Transverse colon (tissue), 4 donors: ENCODE measurements at regions not wholly inside any gene's neighbourhood (a gene's known extent, or its start where the extent isn't known, plus 50 kb on each side); places are given as distances from the start of the nearest gene placed in this dataset.

Experiments used
- POLR2A ChIP-seq: fragments of 450-650 bp; IDR thresholded peaks from one replicate; pipeline ENCODE4 v1.6.1; 2016; ENCODE audit warnings: antibody characterized with exemption, mild to moderate bottlenecking, moderate library complexity
- POLR2AphosphoS5 ChIP-seq, 3 donors: sonication (generic); formaldehyde crosslinking; IDR thresholded peaks; one replicate each; pipeline ENCODE4 v1.6.1; 2016; ENCODE audit warnings: antibody characterized with exemption in 3 of 3
- TF ChIP-seq, protein P1 (sequence below), 5 experiments: fragments of 200-600 bp in 3 of 5; fragments of 450-650 bp in 2 of 5; sonication (generic) in 3 of 5; IDR thresholded peaks; 1 replicate in 2 of 5; 2 replicates in 3 of 5; pipeline ENCODE4 v1.5.1; 2016 to 2017; ENCODE audit warnings: antibody characterized with exemption in 5 of 5, inconsistent platforms in 3 of 5, mild to moderate bottlenecking in 2 of 5, moderate library complexity in 1 of 5

DNA sequence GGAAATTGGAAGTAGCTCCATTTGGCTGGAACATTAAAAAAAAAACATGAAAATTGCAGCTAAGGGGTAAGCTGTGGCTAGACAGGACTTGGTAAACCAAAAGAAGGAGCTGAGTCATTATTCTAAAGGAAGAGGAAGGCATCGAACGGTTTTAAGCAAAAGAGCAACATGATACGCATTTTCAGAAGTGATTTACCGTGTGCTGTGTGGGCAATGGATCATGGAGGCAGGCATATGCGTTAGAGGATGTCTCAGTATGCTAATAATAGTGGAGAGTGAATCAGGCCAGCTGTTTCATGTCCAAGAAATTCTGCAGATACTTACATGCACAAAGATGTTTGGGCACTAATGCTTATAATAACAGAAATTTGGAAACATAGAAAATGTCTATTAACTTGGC is 409.1 kb upstream of the ATP11B start:
- TF ChIP-seq, protein P1, sequence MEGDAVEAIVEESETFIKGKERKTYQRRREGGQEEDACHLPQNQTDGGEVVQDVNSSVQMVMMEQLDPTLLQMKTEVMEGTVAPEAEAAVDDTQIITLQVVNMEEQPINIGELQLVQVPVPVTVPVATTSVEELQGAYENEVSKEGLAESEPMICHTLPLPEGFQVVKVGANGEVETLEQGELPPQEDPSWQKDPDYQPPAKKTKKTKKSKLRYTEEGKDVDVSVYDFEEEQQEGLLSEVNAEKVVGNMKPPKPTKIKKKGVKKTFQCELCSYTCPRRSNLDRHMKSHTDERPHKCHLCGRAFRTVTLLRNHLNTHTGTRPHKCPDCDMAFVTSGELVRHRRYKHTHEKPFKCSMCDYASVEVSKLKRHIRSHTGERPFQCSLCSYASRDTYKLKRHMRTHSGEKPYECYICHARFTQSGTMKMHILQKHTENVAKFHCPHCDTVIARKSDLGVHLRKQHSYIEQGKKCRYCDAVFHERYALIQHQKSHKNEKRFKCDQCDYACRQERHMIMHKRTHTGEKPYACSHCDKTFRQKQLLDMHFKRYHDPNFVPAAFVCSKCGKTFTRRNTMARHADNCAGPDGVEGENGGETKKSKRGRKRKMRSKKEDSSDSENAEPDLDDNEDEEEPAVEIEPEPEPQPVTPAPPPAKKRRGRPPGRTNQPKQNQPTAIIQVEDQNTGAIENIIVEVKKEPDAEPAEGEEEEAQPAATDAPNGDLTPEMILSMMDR (IDR thresholded peaks at IDR 0.05): no peak
- TF ChIP-seq POLR2AphosphoS5 (IDR thresholded peaks at IDR 0.05): no peak
- TF ChIP-seq POLR2A: no peak
